ENCODE measurements at regions not wholly inside any gene's neighbourhood (a gene's known extent, or its start where the extent isn't known, plus 50 kb on each side); places are given as distances from the start of the nearest gene placed in this dataset.
"Not testable (repeated sequence)": the region's sequence is repeated elsewhere in the genome, so short reads cannot be mapped to it uniquely, and the experiment has no call there.

DNA sequence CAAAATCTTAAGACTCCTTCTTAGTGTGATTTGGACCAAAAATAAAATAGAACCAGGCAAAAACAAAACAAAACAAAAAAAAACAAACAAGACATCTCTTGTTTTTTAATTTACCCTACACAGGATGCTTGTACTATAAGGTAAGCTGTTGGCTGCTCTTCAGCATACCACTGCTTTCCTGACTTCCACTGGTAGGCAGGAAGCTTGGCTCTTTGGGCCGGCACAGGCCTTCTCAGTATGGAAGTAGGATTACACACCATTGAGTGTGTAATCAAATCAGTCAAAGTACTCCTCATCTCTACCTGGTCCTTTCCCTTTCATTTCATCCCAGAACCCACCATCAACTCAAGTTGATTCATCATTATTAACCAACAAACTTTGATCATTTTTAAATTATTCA lies 61.9 kb upstream of the RGS1 start:
- DNase-seq (ENCODE audit: low read depth, low spot score), result no peak
- no peak overlapping the region for H3K4me3 ChIP-seq (ENCODE audit: low read depth, low read length)
- ChIA-PET CTCF (no interaction called here), POLR2A (no interaction called here)
- no peak for TF ChIP-seq CTCF (IDR thresholded peaks at IDR 0.05; ENCODE audit: insufficient read depth, low read length, missing control alignments)

GRCh38 chr1:192516776-192517297 lies 58.7 kb upstream of the RGS1 start:
- ChIA-PET POLR2A (interaction anchor here (1.1 kb wide), 1 partner anchor 34 kb away, joined by 4 read pairs; no protein-coding TSS in a partner anchor), CTCF (interaction anchor here (1.2 to 3.1 kb wide), 2 partner anchors 10 to 94 kb away, joined by 3 to 12 read pairs; no protein-coding TSS in a partner anchor)
- H3K4me3 ChIP-seq (ENCODE audit: low read depth, low read length), result no peak overlapping the region
- DNase-seq (ENCODE audit: low read depth, low spot score), result no peak
- TF ChIP-seq CTCF (IDR thresholded peaks at IDR 0.05; ENCODE audit: insufficient read depth, low read length, missing control alignments), result no peak

DNA sequence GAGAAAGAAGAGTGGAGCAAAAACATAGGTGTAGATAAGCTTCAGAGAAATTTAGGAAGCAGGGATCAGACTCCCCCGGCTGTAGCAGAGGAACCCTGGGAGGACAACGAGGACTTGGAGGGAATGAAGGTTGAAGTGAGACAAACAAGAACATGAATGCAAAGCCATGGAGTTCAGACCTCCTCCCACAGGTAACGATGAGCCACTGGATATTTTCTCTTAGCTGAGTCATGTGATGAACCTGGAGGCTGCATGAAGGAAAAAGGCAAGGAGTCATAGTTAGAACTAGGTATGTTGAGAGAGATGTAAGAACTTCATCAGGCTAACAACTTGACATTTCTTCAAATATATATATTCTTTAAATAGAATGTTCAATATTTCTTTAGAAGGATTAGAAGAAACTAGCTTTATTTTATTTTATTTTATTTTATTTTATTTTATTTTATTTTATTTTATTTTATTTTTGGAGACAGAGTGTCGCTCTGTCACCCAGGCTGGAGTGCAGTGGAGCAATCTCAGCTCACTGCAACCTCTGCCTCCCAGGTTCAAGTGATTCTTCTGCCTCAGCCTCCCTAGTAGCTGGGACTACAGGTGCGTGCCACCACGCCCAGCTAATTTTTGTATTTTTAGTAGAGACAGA lies 57.7 kb upstream of the RGS1 start:
- H3K4me3 ChIP-seq (ENCODE audit: low read depth, low read length); DNase-seq (ENCODE audit: low read depth, low spot score); POLR2A ChIA-PET: not testable (repeated sequence)
- CTCF ChIA-PET, result interaction anchor here (0.8 to 3.1 kb wide), 3 partner anchors 11 to 93 kb away, joined by 3 to 12 read pairs (median 3); no protein-coding TSS in a partner anchor

DNA sequence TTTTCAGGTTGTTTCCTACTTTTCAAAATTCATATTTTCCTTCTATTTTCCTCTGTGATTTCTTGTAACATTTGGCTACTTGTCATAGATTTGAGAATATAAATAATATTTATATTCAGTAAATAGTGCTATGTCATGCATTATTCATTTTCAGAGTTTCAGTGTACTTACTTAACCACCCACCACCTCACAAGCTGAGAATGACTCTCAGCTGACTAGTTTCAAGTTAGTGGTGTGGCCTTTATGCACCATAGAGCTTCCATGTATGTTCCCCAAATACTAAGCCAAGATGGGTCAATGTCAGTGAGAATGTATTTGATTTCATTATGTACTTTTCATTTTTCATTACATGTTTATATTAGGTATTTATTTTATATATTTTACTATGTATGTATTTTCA lies 56.9 kb upstream of the RGS1 start:
- no peak for DNase-seq (ENCODE audit: low read depth, low spot score)
- H3K4me3 ChIP-seq (ENCODE audit: low read depth, low read length), result no peak overlapping the region
- ChIA-PET POLR2A (no interaction called here), CTCF (no interaction called here)
- no peak for TF ChIP-seq CTCF (IDR thresholded peaks at IDR 0.05; ENCODE audit: insufficient read depth, low read length, missing control alignments)

DNA sequence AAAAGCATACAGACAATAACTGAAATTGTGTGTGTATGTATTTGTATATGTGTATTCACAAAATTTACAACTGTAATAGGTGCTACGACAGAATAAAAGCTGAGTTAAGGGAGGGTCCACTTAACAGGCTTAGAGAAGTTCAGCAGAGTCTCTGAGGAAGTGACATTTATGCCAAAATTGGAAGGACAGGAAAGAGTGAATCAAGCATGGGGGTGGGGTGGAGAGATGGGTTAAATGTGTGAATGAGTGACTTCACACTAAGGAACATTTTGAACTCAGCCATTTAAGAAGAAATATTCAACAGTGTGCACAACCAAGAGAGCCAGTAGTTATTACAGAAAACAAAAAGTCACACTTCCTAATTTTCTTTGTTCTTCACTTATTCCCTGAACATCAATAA lies 53.8 kb upstream of the RGS1 start:
- no peak for DNase-seq (ENCODE audit: low read depth, low spot score)
- H3K4me3 ChIP-seq (ENCODE audit: low read depth, low read length), result no peak overlapping the region
- POLR2A ChIA-PET, result no interaction called here
- CTCF ChIA-PET, result no interaction called here
- no peak for TF ChIP-seq CTCF (IDR thresholded peaks at IDR 0.05; ENCODE audit: insufficient read depth, low read length, missing control alignments)

DNA sequence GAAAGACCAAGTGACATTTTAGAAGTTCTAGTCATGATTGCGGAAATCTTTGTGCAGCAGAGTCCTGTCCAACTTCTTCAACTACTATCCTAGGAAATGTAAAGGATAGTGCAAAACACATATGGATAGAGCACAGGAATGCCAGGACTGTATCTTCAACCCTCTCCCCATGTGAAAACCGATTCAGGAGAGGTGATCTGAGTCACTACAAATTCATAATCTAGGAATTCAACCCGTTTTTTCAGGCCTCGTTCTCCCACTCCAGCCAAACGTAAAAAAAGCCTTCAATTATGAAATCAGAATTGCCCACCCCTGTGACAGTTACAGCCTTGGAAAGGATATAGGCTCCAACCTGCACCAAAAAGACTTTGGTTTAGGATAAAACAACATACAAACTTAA lies 52.9 kb upstream of the RGS1 start:
- ChIA-PET POLR2A (no interaction called here), CTCF (no interaction called here)
- DNase-seq (ENCODE audit: low read depth, low spot score), result no peak
- TF ChIP-seq CTCF (IDR thresholded peaks at IDR 0.05; ENCODE audit: insufficient read depth, low read length, missing control alignments), result no peak
- no peak overlapping the region for H3K4me3 ChIP-seq (ENCODE audit: low read depth, low read length)

DNA sequence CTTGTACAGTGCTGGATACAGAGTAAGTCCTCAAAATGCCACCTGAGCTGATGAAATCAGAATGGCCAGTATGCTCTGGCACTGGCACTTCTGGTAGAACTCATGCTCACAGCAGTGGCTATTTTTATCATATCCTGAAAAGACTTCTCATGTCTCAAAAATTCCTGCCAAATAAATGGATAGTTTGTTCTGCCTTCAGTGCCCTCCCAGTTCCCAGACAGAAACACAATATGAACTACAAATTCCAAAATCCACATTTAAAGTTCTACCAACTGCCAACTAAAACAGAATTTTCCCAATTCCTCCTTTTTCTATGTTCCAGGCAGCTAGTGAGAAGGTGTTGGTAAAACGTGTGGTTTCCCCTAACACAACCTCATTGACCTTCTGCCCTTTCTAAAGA lies 51.4 kb upstream of the RGS1 start:
- ChIA-PET CTCF (no interaction called here), POLR2A (no interaction called here)
- H3K4me3 ChIP-seq (ENCODE audit: low read depth, low read length), result no peak overlapping the region
- no peak for TF ChIP-seq CTCF (IDR thresholded peaks at IDR 0.05; ENCODE audit: insufficient read depth, low read length, missing control alignments)
- no peak for DNase-seq (ENCODE audit: low read depth, low spot score)
